PFSK-1 (cell line): ENCODE measurements at regions not wholly inside any gene's neighbourhood (a gene's known extent, or its start where the extent isn't known, plus 50 kb on each side); places are given as distances from the start of the nearest gene placed in this dataset.

ENCODE experiments used
- FOXP2 ChIP-seq: optimal IDR thresholded peaks from 2 replicates; pipeline ENCODE3; 2011; ENCODE audit warnings: borderline replicate concordance, control low read depth, inconsistent platforms; ENCODE audit not compliant: insufficient read depth; ENCODE audit errors: extremely low read length, extremely low read depth
- POLR2AphosphoS5 ChIP-seq: IDR thresholded peaks from 2 replicates; pipeline ENCODE4 v1.6.1; 2012; ENCODE audit warnings: low read depth, mild to moderate bottlenecking, control low read depth, low read length, moderate library complexity
- REST ChIP-seq, 2 experiments: IDR thresholded peaks; 2 replicates each; pipeline versions ENCODE4 v1.6.1 to v1.8.0; 2011 to 2012; ENCODE audit warnings: low read depth in 2 of 2, low read length in 2 of 2, control low read depth in 1 of 2, inconsistent platforms in 1 of 2, mild to moderate bottlenecking in 1 of 2, moderate library complexity in 1 of 2; ENCODE audit not compliant: insufficient read depth in 1 of 2
- SIN3A ChIP-seq: IDR thresholded peaks from 2 replicates; pipeline ENCODE4 v1.6.1; 2012; ENCODE audit warnings: mild to moderate bottlenecking, low read length, moderate library complexity, borderline replicate concordance; ENCODE audit not compliant: insufficient read depth
- TAF1 ChIP-seq: IDR thresholded peaks from 2 replicates; pipeline ENCODE4 v1.6.1; 2012; ENCODE audit warnings: low read length, control low read depth, borderline replicate concordance; ENCODE audit not compliant: insufficient read depth

GRCh38 chr7:142409471-142409870 lies 151.6 kb upstream of the PRSS58 start:
- TF ChIP-seq POLR2AphosphoS5 (no peak), REST (IDR thresholded peaks at IDR 0.05; ENCODE audit: insufficient read depth in 1 of 2, low read depth in 2 of 2, low read length in 2 of 2) (no peak), TAF1 (no peak), FOXP2 (no peak), SIN3A (no peak)

GRCh38 chr7:142408794-142409193 lies 150.9 kb upstream of the PRSS58 start:
- TF ChIP-seq POLR2AphosphoS5: no peak
- no peak for TF ChIP-seq REST (IDR thresholded peaks at IDR 0.05; ENCODE audit: insufficient read depth in 1 of 2, low read depth in 2 of 2, low read length in 2 of 2)
- TF ChIP-seq SIN3A: no peak
- TF ChIP-seq TAF1: no peak
- no peak for TF ChIP-seq FOXP2

- TF ChIP-seq FOXP2 (no peak), POLR2AphosphoS5 (no peak), SIN3A (no peak)
Measured at GRCh38 chr7:142407939-142408570, 150.2 kb upstream of the PRSS58 start.

- TF ChIP-seq TAF1 (no peak), POLR2AphosphoS5 (no peak), FOXP2 (no peak), REST (IDR thresholded peaks at IDR 0.05; ENCODE audit: insufficient read depth in 1 of 2, low read depth in 2 of 2, low read length in 2 of 2) (no peak), SIN3A (no peak)
Measured at GRCh38 chr7:142405122-142405765, 147.4 kb upstream of the PRSS58 start.

- TF ChIP-seq TAF1: no peak
- TF ChIP-seq SIN3A: no peak
- TF ChIP-seq POLR2AphosphoS5: no peak
- no peak for TF ChIP-seq REST (IDR thresholded peaks at IDR 0.05; ENCODE audit: insufficient read depth in 1 of 2, low read depth in 2 of 2, low read length in 2 of 2)
- no peak for TF ChIP-seq FOXP2
Measured at GRCh38 chr7:142401951-142402350, 144.1 kb upstream of the PRSS58 start.
